Ovary (tissue), 3 donors: ENCODE measurements at regions not wholly inside any gene's neighbourhood (a gene's known extent, or its start where the extent isn't known, plus 50 kb on each side); places are given as distances from the start of the nearest gene placed in this dataset.

Experiments
- EP300 ChIP-seq: sonication (generic); formaldehyde crosslinking; IDR thresholded peaks from one replicate; pipeline ENCODE4 v1.6.1; 2017; ENCODE audit warnings: antibody characterized with exemption
- POLR2A ChIP-seq: fragments of 450-650 bp; IDR thresholded peaks from one replicate; pipeline ENCODE4 v1.6.1; 2017; ENCODE audit warnings: antibody characterized with exemption, mild to moderate bottlenecking, moderate library complexity
- TF ChIP-seq, protein P1 (sequence below), 3 donors: fragments of 450-650 bp in 2 of 3; fragments of 200-600 bp in 1 of 3; IDR thresholded peaks; one replicate each; pipeline versions ENCODE4 v1.5.1 to v1.8.0; 2016 to 2022; ENCODE audit warnings: antibody characterized with exemption in 3 of 3, mild to moderate bottlenecking in 1 of 3
- donor health status: DM: no; HTN: no; CAD: no.

GRCh38 chr11:127843483-127844396 lies 743.6 kb downstream of the ETS1 start:
- TF ChIP-seq, protein P1, sequence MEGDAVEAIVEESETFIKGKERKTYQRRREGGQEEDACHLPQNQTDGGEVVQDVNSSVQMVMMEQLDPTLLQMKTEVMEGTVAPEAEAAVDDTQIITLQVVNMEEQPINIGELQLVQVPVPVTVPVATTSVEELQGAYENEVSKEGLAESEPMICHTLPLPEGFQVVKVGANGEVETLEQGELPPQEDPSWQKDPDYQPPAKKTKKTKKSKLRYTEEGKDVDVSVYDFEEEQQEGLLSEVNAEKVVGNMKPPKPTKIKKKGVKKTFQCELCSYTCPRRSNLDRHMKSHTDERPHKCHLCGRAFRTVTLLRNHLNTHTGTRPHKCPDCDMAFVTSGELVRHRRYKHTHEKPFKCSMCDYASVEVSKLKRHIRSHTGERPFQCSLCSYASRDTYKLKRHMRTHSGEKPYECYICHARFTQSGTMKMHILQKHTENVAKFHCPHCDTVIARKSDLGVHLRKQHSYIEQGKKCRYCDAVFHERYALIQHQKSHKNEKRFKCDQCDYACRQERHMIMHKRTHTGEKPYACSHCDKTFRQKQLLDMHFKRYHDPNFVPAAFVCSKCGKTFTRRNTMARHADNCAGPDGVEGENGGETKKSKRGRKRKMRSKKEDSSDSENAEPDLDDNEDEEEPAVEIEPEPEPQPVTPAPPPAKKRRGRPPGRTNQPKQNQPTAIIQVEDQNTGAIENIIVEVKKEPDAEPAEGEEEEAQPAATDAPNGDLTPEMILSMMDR (IDR thresholded peaks at IDR 0.05): no peak
- TF ChIP-seq POLR2A: no peak
- no peak for TF ChIP-seq EP300
